Renal cortical epithelial cell (primary cell): ENCODE measurements at regions not wholly inside any gene's neighbourhood (a gene's known extent, or its start where the extent isn't known, plus 50 kb on each side); places are given as distances from the start of the nearest gene placed in this dataset.

ENCODE experiments used
- DNase-seq: peaks from one replicate; pipeline ENCODE4 v3.0.0-alpha.2; 2011; ENCODE audit warnings: low read depth

DNA sequence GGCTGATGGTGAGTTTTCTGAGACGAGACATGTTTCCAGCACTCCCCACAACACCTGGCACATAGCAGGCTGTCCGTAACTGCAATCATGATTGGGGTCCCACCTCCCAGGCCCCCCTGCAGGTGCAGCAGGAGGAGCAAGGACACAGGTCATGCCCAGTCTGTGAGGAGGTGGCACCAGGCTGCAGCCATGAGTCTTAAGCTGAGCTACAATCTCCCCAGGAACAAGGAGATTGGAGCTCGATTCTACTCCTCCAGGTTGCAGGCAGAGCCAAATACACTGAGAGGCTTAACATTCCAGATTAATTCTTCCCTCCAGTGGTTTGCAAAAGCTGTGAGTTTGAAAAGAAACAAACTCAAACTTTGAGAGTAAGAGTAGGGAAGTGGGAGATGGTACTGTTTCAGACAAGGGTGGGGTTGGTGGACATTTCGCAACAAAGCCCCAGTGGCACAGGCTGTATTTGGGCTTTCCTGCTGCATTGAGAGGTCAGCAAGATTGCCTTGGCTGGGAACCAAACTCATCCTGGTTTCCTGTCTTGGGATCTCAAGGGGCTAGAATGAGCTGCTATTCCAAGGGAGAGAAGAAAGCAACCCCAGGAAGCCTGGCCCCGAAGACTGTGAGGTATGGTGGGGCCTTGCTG, 64.8 kb upstream of the GALNT2 start:
- peak; percentile 3 for DNase-seq

DNA sequence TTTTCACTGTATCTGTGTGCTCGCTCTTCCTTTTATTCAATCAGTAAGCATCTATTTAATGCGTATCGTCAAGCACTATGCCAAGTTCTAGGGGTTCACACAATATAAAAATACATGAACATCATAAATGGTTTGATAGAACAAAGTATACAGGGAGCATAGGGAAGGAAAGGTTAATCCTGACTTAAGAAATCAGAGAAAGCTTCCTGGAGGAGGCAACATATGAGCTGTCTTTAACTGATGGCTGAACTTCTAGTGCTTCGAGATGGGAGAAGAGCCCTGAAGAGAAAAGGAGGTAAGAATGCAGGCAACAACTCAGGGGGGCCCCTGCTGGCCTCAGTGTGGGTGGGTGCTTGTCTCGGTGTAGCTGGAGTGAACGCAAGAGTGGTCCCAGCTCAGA, 63.6 kb upstream of the GALNT2 start:
- DNase-seq = no peak

DNA sequence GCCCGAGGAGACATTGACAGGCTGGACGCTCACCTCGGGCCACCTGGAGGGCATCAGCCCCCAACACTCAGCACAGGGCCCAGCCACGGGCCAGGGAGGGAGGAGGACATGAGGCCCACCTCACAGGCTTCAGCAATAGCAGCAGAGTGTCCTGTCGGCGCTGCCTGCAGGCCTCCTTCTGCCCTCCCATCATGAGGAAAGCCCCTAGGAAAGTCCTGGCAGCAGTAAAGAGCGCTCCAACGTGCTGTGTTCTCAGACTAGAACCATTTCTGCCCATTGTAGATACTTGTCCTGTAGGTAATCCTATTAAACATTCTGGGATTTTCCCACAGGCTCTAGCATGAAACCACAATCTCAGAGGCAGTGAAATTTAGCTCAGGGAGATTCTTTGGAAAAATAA, 62.0 kb upstream of the GALNT2 start:
- DNase-seq = peak; percentile 6

DNA sequence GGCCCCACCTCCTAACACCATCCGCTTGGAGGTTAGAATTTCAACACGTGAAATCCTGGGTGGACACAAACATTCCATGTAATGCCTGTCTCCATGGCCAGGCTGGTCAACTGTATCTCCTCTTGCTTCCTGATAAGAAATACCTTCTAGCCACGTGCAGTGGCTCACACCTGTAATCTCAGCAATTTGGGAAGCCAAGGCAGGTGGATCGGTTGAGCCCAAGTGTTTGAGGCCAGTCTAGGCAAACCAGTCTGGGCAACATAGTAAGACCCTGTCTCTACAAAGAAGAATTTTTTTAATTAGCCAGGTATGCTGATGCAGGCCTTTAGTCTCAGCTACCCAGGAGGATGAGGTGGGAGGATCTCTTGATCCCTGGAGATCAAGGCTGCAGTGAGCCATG, 58.3 kb upstream of the GALNT2 start:
- no peak for DNase-seq

DNA sequence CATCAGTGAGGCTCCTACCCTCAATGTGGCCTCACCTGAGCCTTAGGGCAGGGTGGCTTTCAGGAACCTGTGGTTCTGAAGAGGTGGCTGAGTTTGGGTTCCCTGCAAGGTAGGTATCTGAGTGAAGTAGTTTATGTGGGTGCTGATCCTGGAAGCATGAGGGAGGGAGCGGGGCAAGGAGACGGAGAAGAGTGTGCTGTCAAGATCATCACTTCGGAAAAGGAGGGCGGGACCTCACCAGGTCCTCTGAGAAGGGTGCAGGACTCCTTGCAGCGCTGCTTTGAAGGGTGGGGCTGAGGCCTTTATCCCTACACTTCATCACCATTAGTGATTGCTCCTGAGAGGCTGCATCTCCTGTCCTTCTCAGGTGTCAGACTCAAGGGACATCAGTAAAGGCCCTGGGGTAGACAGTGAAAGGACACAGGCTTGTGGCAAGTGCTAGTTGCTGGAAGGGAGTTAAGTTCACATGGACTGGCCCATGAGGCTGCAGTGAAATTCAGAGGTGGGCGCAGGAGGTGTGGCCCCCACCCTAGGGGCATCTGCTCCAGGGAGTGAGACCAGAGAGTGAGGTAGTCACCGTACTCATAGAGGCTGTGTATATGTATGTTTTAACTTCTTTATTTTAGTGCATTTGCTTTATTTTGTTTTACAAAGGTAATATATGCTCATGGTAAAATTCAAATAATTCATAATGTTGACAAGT, 57.3 kb upstream of the GALNT2 start:
- no peak for DNase-seq

DNA sequence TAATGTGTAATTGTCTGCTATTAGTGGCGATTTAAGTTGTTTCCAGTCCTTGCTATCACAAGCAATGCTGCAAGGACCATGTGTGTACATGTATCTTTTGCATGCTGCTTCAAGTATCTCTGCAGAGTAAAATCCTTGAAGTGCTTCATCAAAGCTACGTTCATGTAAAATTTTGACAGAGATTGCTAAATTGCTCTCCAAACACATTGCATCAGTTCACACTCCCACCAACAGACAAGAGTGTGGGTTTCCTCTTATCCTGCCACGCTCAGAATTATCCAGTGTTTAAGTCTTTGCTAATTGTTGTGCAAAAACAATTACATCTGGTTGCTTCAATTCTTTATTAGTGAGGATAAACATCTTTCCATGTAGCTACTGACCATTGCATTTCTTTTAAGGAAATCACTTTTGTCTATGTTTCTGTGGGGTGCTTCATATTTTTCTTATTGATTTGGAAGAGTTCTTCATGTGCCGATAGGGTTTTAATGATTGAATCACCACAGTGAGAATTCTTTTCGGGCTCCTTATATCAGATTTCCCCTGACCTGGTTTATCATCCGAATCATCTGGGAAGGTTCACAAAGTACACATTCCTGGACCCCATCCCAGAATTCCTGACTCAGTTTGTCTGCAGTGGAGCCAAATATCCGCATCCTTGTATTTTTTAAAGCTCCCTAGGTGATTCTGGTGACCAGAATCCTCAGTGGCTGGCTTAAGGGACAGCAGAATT, 56.3 kb upstream of the GALNT2 start:
- no peak for DNase-seq

DNA sequence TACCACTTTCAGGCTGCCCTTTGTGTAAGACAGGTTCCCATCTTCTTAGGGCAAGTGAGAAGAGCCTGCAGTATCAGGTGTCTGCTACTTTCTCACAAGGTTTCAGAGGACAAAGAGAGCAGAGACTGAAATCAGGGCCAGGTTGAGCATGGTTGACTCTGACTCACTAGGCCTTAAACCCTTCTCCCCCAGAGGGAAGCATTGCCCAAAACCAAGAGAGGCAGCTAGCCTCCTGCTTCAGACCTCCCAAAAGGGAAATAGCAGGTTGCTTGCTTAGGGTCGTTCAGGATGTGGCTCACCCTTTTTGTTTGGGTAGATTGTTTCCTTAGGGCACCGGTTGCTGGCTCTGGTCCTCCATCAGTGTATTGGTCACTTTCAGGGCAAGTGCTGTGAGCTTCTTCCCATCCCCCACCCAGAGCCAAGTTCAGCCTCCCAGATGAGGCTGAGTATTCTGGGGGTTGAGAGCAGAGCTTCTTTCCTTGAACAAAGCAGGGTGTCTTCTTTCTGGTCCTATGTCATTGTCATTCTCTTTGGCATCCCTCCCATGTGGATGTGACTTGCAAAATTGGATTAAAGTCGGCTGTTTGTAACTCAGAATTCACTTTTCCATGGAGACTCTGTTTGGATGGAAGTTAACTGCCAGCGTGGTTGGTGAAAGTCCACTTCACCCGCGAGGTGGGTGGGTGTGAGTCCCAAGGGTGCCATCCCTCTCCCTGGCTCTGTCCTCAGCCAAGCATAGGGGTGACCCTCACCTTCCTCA, 55.5 kb upstream of the GALNT2 start:
- peak; percentile 47 for DNase-seq

DNA sequence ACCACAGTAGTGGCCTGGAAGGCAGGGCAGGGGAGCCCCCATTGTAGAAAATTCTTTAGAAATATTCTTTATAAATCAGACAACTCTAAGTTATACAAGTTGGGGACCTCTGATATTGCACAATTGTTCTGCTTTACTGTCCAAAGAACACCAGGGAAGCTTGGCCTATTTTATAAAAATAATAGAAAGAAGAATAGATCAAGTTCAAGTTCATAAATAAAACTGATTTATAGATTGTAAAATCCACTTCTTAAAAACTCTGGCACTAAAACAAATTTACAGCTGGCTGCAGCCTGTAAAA, 55.0 kb upstream of the GALNT2 start:
- no peak for DNase-seq

DNA sequence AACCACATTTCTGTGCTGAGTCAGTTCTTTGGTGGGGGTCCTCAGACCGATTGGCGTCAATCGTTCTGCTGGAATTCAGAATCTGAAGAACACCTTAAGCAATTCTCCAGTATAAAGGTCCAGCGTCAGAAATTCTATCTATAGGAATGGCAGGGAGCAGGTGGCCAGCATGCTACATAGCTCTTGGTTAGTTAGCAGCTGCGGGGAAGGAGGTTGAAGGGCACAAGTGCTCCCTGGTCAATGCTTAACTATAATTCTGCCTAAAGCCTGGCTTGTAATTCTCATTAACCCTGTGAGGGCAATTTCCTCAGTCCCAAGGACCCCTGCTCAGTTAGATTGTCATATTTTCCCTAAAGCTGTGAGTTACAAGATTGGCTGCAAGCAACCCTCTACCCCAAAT, 54.3 kb upstream of the GALNT2 start:
- DNase-seq = no peak

DNA sequence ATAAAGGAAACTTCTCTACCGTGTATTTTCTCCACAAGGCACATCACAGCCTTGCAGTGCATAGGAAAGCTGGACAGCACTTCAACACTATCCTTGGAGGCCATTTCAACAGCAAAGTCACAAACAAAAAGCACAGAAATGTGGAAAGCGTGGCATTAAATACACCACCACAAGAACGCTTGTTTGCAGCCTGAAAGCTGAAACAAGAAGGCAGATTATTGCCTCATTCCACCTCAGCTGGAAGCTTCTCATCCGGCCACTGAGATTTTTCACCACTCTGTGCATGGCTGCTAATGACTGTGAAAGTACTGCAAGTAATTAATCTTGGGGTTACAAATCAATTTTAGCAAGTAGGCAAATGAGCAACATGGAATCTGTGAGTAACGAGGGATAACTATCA, 50.9 kb upstream of the GALNT2 start:
- no peak for DNase-seq
